ENCODE measurements at regions not wholly inside any gene's neighbourhood (a gene's known extent, or its start where the extent isn't known, plus 50 kb on each side); places are given as distances from the start of the nearest gene placed in this dataset.

GRCh38 chr2:120785228-120785966, 49.7 kb downstream of the GLI2 start:
- Histone ChIP-seq H3K4me1 (replicated peaks in 1 of 2) (peaks cover 19 to 22% of the 10 kb centered on the region in 2 donors), H3K27ac (no peak overlapping the region), H3K4me3 (no peak overlapping the region)
- 29 to 100% (median 80%) methylated on average over 1 to 3 of the region's 10 CpGs; no CpG with 5 or more reads in 5 of the 10 experiments for WGBS, 10 experiments
- no peak for ATAC-seq (replicated peaks in 6 of 8)
- in situ Hi-C loops (cut with MboI; ENCODE audit: low pct_unique_long_range_greater_than_20kb in 2 of 9, low sequenced_read_pairs in 9 of 9, unreplicated experiment in 9 of 9) = no loop called here

- no peak for ATAC-seq (replicated peaks in 6 of 8)
- no peak overlapping the region for H3K27ac ChIP-seq
- in situ Hi-C loops (cut with MboI; ENCODE audit: low pct_unique_long_range_greater_than_20kb in 2 of 9, low sequenced_read_pairs in 9 of 9, unreplicated experiment in 9 of 9) = no loop called here
- peaks cover 27 to 30% of the 10 kb centered on the region in 2 donors for H3K4me1 ChIP-seq (replicated peaks in 1 of 2)
- H3K4me3 ChIP-seq = no peak overlapping the region
- 50 to 100% (median 60%) methylated on average over 1 to 4 of the region's 13 CpGs; no CpG with 5 or more reads in 5 of the 10 experiments for WGBS, 10 experiments
Measured at GRCh38 chr2:120786038-120786960, 50.6 kb downstream of the GLI2 start.

GRCh38 chr2:120787111-120787821, 51.6 kb downstream of the GLI2 start:
- Histone ChIP-seq H3K4me3 (no peak overlapping the region), H3K4me1 (replicated peaks in 1 of 2) (peaks cover 37 to 39% of the 10 kb centered on the region in 2 donors), H3K27ac (no peak overlapping the region)
- no peak for ATAC-seq (replicated peaks in 6 of 8)
- 72 to 100% (median 82%) methylated on average over 1 to 6 of the region's 15 CpGs; no CpG with 5 or more reads in 6 of the 10 experiments for WGBS, 10 experiments
- in situ Hi-C loops (cut with MboI; ENCODE audit: low pct_unique_long_range_greater_than_20kb in 2 of 9, low sequenced_read_pairs in 9 of 9, unreplicated experiment in 9 of 9) = no loop called here

GRCh38 chr2:120787822-120788700, 52.4 kb downstream of the GLI2 start:
- Histone ChIP-seq H3K4me1 (replicated peaks in 1 of 2) (peaks cover 32 to 36% of the 10 kb centered on the region in 2 donors), H3K4me3 (no peak overlapping the region), H3K27ac (no peak overlapping the region)
- 0 to 100% (median 85%) methylated on average over 1 to 10 of the region's 10 CpGs; no CpG with 5 or more reads in 1 of the 10 experiments for whole genome bisulfite sequencing, 10 experiments
- in situ Hi-C loops (cut with MboI; ENCODE audit: low pct_unique_long_range_greater_than_20kb in 2 of 9, low sequenced_read_pairs in 9 of 9, unreplicated experiment in 9 of 9) = no loop called here
- no peak for ATAC-seq (replicated peaks in 6 of 8)

DNA sequence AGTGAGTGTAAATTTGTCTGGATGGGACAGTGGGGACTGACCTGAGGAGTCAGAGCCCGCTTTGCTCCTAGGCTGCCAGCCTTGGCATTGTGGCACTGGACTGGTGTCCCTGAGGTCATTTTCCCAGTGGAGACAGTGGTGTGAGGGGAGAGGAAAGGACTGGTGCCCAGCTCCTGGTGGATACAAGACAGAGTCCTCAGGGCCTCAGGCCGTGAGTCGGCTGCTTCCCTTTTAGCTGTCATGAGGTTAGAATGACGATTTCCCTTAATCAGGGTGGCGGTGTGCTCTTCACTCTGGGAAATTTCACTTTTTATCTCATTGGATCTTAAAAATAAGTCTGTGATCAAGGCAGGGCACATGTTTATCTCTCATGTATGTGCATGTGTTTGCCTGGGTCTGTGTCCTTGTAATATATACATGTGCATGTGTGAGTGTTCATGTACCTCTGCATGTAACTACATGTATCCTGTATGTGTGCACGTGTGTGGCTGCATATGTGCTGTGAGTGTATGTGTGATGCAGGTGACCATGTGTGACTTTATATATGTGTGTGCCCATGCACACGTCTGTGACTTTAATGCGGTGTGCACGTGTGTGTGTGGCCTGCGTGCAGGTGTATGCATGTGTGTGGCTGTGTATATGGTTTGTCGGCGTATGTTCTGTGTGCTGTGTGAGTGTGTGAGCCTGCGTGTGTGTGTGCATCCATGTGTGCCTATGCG, 55.7 kb downstream of the GLI2 start:
- Histone ChIP-seq H3K4me3 (no peak overlapping the region), H3K4me1 (replicated peaks in 1 of 2) (peaks cover 21 to 45% of the 10 kb centered on the region in 2 donors), H3K27ac (peak overlapping the region in 1 of 2 donors; percentile 40)
- 60 to 100% (median 79%) methylated on average over 1 to 5 of the region's 14 CpGs; no CpG with 5 or more reads in 4 of the 10 experiments for WGBS, 10 experiments
- peak in 6 of 8 experiments; percentile 7 to 41 (median 26) for ATAC-seq (replicated peaks in 6 of 8)
- in situ Hi-C loops (cut with MboI; ENCODE audit: low pct_unique_long_range_greater_than_20kb in 2 of 9, low sequenced_read_pairs in 9 of 9, unreplicated experiment in 9 of 9) = no loop called here

DNA sequence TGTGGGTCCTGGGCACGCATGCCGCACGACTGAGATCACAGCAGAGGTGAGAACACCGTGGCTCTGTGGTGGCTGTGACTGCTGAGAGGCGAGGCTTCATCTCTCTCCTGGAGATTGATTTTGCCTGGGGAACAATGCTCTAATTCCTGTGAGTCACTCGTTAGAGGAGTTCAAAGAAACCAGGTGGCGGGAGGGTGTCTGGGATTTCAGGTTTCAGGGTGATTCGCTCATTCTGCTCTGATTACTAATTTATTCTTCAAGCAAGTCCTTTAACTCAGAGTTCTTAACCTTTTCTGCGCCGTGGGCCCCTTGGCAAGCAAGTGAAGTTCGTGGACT, 56.3 kb downstream of the GLI2 start:
- H3K27ac ChIP-seq = peak overlapping the region; percentile 11 to 40
- in situ Hi-C loops (cut with MboI; ENCODE audit: low pct_unique_long_range_greater_than_20kb in 2 of 9, low sequenced_read_pairs in 9 of 9, unreplicated experiment in 9 of 9) = no loop called here
- 43 to 80% (median 61%) methylated on average over 1 to 6 of the region's 11 CpGs; no CpG with 5 or more reads in 3 of the 10 experiments for WGBS, 10 experiments
- peaks cover 23 to 50% of the 10 kb centered on the region in 2 donors for H3K4me1 ChIP-seq (replicated peaks in 1 of 2)
- peak in 6 of 8 experiments; percentile 19 to 94 (median 90) for ATAC-seq (replicated peaks in 6 of 8)
- H3K4me3 ChIP-seq = no peak overlapping the region

- H3K4me3 ChIP-seq = no peak overlapping the region
- no peak overlapping the region for H3K27ac ChIP-seq
- in situ Hi-C loops (cut with MboI; ENCODE audit: low pct_unique_long_range_greater_than_20kb in 2 of 9, low sequenced_read_pairs in 9 of 9, unreplicated experiment in 9 of 9) = no loop called here
- 15 to 95% (median 70%) methylated on average over 2 to 8 of the region's 10 CpGs; no CpG with 5 or more reads in 5 of the 10 experiments for WGBS, 10 experiments
- H3K4me1 ChIP-seq (replicated peaks in 1 of 2) = peaks cover 23 to 68% of the 10 kb centered on the region in 2 donors
- ATAC-seq (replicated peaks in 6 of 8) = peak in 3 of 8 experiments; percentile 31 to 76 (median 67)
Measured at GRCh38 chr2:120793682-120794403, 58.2 kb downstream of the GLI2 start.

DNA sequence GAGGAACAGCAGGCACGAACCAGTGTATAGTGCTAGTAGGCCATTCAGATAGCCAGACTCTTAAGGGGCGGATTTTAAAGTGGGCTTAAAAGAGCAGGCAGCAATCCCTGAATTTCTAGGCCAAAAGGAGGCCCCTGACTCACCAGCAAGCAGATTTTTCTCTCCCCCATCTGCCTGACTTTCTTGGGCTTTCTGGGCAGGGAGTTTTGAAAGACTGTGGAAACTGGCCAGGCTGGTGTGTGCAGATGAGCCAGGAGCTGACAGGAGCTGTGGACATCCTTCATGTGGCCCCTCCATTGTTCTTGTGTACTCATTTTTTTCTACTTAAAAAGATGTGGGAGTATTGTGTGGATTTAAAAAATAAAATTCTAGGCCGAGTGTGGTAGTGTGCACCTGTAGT, 59.0 kb downstream of the GLI2 start:
- Histone ChIP-seq H3K4me1 (replicated peaks in 1 of 2) (peaks cover 23 to 69% of the 10 kb centered on the region in 2 donors), H3K4me3 (no peak overlapping the region), H3K27ac (no peak overlapping the region)
- in situ Hi-C loops (cut with MboI; ENCODE audit: low pct_unique_long_range_greater_than_20kb in 2 of 9, low sequenced_read_pairs in 9 of 9, unreplicated experiment in 9 of 9) = no loop called here
- ATAC-seq (replicated peaks in 6 of 8) = no peak
- WGBS, 10 experiments = 66 to 100% (median 80%) methylated on average over 1 to 3 of the region's 3 CpGs; no CpG with 5 or more reads in 6 of the 10 experiments

DNA sequence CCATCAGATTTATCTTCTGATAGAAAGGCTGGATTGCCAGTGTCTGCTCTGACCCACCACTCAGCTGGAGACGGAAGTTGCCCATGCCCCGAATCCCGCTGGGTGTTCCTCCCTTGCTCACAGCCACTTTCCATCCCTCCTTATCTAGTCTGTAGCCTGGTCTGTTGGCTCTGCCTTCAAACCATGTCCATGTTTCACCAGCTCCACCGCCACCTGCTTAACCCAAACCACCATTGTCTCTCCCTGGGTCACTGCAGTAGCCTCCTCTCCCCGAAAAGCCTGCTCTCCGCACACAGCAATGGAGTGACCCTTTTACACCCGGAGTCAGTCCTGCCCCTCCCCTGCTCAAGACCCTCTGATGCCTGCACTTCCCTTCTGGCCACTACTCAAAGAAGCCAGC, 60.4 kb downstream of the GLI2 start:
- no peak overlapping the region for H3K27ac ChIP-seq
- no peak for ATAC-seq (replicated peaks in 6 of 8)
- H3K4me1 ChIP-seq (replicated peaks in 1 of 2) = peaks cover 17 to 62% of the 10 kb centered on the region in 2 donors
- in situ Hi-C loops (cut with MboI; ENCODE audit: low pct_unique_long_range_greater_than_20kb in 2 of 9, low sequenced_read_pairs in 9 of 9, unreplicated experiment in 9 of 9) = no loop called here
- WGBS, 10 experiments = 84 to 100% (median 100%) methylated on average over 1 to 7 of the region's 7 CpGs; no CpG with 5 or more reads in 3 of the 10 experiments
- no peak overlapping the region for H3K4me3 ChIP-seq

DNA sequence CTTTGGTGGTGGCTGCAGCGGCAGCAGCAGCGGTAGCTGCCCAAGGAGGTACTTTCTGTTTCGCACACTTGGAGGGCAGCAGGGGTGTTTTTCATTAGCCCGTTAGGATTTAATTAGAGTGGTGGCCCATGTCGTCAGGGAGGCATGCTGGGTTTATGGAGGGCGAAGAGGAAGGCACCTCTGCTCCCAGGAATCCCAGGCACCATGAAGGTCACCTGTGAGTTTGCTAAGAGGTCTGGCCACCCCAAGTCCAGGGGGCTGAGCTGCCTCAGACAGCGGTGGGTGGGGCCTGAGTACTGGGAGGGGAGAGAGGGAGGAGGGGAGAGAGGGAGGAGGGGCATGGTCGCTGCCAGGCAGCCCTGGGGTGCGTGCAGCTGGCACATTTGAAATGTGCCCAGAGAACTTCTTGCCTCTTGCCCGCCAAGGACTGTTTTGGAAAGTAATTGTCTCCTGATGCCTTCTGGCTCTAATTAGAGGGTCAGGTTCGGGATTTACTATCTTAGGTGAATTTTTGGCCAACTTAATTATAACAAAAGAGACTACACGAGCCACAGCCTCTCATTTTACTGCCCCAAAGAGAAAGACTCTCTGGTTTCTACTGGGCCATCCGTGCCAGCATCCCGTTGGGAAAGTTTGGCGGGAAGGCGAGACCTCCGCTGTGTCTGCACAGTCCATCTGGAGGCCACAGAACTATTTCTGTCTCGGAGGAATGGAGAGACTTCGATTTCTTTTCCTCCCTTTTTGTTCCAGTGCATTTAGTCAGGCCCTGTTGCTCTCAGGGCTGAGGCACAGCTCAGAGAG, 62.0 kb downstream of the GLI2 start:
- in situ Hi-C loops (cut with MboI; ENCODE audit: low pct_unique_long_range_greater_than_20kb in 2 of 9, low sequenced_read_pairs in 9 of 9, unreplicated experiment in 9 of 9) = no loop called here
- Histone ChIP-seq H3K4me1 (replicated peaks in 1 of 2) (peaks cover 3 to 52% of the 10 kb centered on the region in 2 donors), H3K27ac (peak overlapping the region in 1 of 2 donors; percentile 43), H3K4me3 (no peak overlapping the region)
- ATAC-seq (replicated peaks in 6 of 8) = peak in 3 of 8 experiments; percentile 25 to 50 (median 27)
- 0 to 87% (median 66%) methylated on average over 1 to 9 of the region's 19 CpGs; no CpG with 5 or more reads in 3 of the 10 experiments for WGBS, 10 experiments

Measured in motor neuron (in vitro differentiated cells).